HFFc6 (cell line): ENCODE measurements at regions not wholly inside any gene's neighbourhood (a gene's known extent, or its start where the extent isn't known, plus 50 kb on each side); places are given as distances from the start of the nearest gene placed in this dataset.

Source experiments
- DNase-seq: peaks from one replicate; pipeline ENCODE4 v3.0.0-alpha.2; 2018
- H3K27ac Mint-ChIP-seq: 2 replicates; pipeline ENCODE4 v1.8.0; 2020; ENCODE audit warnings: mild to moderate bottlenecking, mixed read lengths
- H3K27me3 Mint-ChIP-seq: 2 replicates; pipeline ENCODE4 v1.8.0; 2021; ENCODE audit warnings: mild to moderate bottlenecking, moderate library complexity, mixed read lengths; ENCODE audit not compliant: insufficient read depth
- H3K36me3 Mint-ChIP-seq: 2 replicates; pipeline ENCODE4 v1.8.0; 2021; ENCODE audit warnings: low read depth, mixed read lengths
- H3K4me1 Mint-ChIP-seq: 2 replicates; pipeline ENCODE4 v1.8.0; 2020; ENCODE audit warnings: low read depth, mixed read lengths
- H3K4me3 Mint-ChIP-seq: 2 replicates; pipeline ENCODE4 v1.8.0; 2020; ENCODE audit warnings: mild to moderate bottlenecking, moderate library complexity, mixed read lengths
- H3K9me3 Mint-ChIP-seq: 2 replicates; pipeline ENCODE4 v1.8.0; 2020; ENCODE audit warnings: mild to moderate bottlenecking, mixed read lengths
- CTCF ChIP-seq: fragments of 200-600 bp; sonication (generic); IDR thresholded peaks from 2 replicates; pipeline ENCODE4 v1.5.0; 2021; ENCODE audit warnings: antibody characterized with exemption, mild to moderate bottlenecking

DNA sequence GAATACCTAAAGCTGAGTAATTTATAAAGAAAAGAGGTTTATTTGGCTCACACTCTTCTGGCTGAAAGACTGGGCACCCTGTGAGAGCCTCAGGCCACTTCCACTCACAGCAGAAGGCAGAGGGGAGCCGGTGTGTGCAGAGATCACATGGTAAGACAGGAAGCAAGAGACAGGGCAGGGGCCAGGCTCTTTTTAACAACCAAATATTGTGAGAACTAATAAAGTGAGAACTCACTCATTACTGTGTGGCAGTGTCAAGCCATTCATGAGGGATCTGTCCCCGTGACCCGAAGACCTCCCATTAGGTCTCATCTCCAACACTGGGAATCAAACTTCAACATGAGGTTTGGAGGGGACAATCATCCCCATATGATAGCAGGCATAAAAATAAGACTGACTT, 180.8 kb upstream of the DIO3 start:
- Mint-ChIP-seq H3K27me3 (no peaks in the 10 kb centered on the region; the same call in 1 of the 2 replicates), H3K4me3 (no peak overlapping the region), H3K27ac (no peak overlapping the region), H3K36me3 (peaks cover 10% of the 10 kb centered on the region), H3K9me3 (peaks cover 21% of the 10 kb centered on the region), H3K4me1 (no peaks in the 10 kb centered on the region)
- DNase-seq: no peak
- no peak for TF ChIP-seq CTCF

- Mint-ChIP-seq H3K27ac (no peak overlapping the region), H3K27me3 (no peaks in the 10 kb centered on the region; the same call in 1 of the 2 replicates), H3K4me1 (no peaks in the 10 kb centered on the region), H3K4me3 (no peak overlapping the region), H3K9me3 (peaks cover 21% of the 10 kb centered on the region), H3K36me3 (peaks cover 10% of the 10 kb centered on the region)
- no peak for DNase-seq
- no peak for TF ChIP-seq CTCF
Measured at GRCh38 chr14:101380940-101381339, 180.4 kb upstream of the DIO3 start.

- Mint-ChIP-seq H3K27me3 (no peaks in the 10 kb centered on the region), H3K4me1 (no peaks in the 10 kb centered on the region), H3K9me3 (peaks cover 21% of the 10 kb centered on the region), H3K4me3 (no peak overlapping the region), H3K36me3 (peaks cover 10% of the 10 kb centered on the region), H3K27ac (no peak overlapping the region)
- no peak for DNase-seq
- TF ChIP-seq CTCF: no peak
Measured at GRCh38 chr14:101383737-101384338, 177.5 kb upstream of the DIO3 start.

DNA sequence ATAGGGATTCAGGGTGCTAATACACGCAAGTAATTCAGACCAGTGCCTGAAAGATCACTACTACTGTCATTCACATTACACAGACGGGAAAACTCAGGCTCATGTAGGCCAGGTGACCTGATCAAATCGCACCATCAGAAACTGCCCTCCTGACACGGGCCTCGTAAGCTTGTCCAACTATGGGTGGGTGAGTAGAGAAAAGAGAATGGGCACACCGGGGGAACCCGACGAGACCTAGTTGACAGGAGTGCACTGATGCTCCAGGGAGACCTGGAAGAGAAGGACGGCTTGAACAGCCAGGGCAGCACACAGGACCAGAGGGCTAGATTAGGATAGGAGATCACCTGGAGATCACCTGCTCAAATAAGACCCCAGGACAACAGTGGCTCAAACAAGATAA, 166.9 kb upstream of the DIO3 start:
- H3K4me1 Mint-ChIP-seq: no peaks in the 10 kb centered on the region
- no peak for TF ChIP-seq CTCF
- peaks cover 10% of the 10 kb centered on the region for H3K27me3 Mint-ChIP-seq
- DNase-seq: no peak
- H3K9me3 Mint-ChIP-seq: no peaks in the 10 kb centered on the region; the same call in none of the 2 replicates
- H3K36me3 Mint-ChIP-seq: 0 out of 2 replicates have a peak, but pooled peaks cover 5% of the 10 kb centered on the region
- H3K27ac Mint-ChIP-seq: no peak overlapping the region
- no peak overlapping the region for H3K4me3 Mint-ChIP-seq

DNA sequence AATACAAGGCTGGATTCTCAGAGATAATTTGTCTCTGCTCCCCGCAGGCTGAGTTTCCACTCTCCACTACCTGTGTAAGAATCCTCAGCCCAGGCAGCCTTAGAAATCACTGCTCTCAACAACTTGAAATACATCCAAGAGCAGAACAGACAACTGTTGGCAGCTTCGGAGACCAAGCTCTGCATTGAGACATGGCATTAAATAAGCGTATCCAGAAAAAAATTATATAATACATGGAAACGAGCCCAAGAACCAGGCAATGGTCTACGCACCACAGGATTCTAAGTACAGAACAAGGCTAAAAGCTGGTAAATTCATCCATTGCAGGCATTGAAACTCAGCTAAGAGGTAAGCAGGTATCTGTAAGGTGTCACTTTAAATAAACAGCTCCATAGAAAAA, 165.5 kb upstream of the DIO3 start:
- Mint-ChIP-seq H3K9me3 (no peaks in the 10 kb centered on the region; the same call in none of the 2 replicates), H3K27ac (no peak overlapping the region), H3K4me3 (no peak overlapping the region), H3K4me1 (peaks cover 2% of the 10 kb centered on the region; the same call in 1 of the 2 replicates), H3K36me3 (0 out of 2 replicates have a peak, but pooled peaks cover 5% of the 10 kb centered on the region), H3K27me3 (peaks cover 12% of the 10 kb centered on the region)
- TF ChIP-seq CTCF: no peak
- DNase-seq: no peak
